Fibroblast of the conjunctiva (primary cell): ENCODE measurements at regions not wholly inside any gene's neighbourhood (a gene's known extent, or its start where the extent isn't known, plus 50 kb on each side); places are given as distances from the start of the nearest gene placed in this dataset.
"Not testable (repeated sequence)": the region's sequence is repeated elsewhere in the genome, so short reads cannot be mapped to it uniquely, and the experiment has no call there.

Experiments used
- DNase-seq: peaks from one replicate; pipeline ENCODE4 v3.0.0-alpha.2; 2010; ENCODE audit warnings: low read depth

DNA sequence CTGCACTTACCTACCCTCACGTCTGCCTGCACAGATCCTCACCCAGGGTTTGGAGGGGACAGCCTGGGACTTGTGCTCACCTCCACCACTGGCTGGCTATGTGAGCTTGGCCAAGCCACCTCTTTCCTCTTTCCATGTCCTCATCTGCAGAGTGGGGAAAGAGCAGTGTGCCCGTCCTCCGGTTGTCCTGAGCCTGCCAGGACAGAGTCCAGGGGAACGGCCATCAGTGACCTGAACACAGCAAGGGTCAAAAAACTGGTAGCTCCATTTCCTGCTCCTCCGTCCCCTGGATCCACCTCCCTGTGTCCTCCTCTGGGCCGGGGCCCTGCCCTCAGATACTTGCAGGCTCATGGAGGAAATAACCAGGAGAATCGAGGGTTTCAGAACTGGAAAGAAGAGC lies 187.7 kb downstream of the OLFM1 start:
- DNase-seq = no peak

DNA sequence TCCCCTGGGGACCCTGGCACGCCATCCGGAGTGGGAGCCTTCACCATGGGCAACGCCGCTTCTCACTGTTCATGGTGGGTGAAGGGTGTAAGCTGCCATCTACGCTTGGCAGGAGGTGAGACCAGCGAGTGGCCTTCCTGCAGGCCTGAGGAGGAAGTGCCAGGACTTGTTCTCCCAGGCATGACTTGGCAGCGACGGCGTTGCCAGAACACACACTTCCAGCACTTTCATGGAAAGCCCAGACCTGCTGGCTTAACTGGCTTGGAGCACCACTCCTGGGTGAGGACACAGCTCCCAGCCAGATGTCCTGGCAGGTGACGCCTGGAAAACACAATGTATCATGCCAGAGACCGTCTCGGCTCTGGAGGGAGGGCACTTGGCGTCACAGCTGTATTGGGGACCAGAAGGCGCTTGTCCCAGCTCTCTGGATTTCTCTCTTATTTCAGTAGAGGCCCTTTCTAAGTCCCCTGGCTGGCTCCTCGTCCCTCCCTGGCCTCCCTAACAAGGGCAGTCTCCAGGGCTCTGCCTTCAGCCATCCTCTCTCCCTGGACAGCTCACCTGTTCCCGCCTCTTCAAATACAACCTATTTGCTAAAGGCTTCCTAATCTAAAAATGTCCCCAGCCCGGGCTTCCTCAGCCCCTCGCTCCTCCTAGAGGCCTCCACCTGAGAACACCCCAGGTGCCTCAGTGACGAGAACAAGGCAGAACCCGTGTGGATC lies 188.3 kb downstream of the OLFM1 start:
- DNase-seq = no peak

GRCh38 chr9:135277219-135278201 lies 190.0 kb downstream of the OLFM1 start:
- no peak for DNase-seq

GRCh38 chr9:135278586-135278985 lies 191.1 kb downstream of the OLFM1 start:
- DNase-seq = no peak

DNA sequence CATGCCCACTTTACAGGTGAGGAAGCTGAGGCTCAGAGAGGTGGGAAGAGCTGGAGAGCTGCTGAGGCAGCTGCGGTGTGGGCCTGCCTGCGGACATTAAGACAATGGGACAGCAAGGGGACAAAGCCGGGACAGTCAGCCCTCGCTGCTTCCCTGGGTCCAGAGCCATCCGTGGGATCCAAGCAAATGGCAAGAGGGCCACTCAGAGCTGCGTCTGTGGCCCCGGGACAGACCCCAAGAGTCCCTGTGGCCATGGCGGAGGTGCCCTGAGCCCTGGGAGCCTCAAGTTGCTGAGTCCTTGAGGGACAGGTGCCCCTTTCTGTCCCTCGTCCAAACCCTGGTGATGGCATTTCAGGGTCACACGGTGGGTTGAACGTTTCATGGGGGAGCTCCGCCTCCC lies 191.9 kb downstream of the OLFM1 start:
- DNase-seq = no peak

- DNase-seq = no peak
Observed at GRCh38 chr9:135279834-135280393, 192.4 kb downstream of the OLFM1 start.

DNA sequence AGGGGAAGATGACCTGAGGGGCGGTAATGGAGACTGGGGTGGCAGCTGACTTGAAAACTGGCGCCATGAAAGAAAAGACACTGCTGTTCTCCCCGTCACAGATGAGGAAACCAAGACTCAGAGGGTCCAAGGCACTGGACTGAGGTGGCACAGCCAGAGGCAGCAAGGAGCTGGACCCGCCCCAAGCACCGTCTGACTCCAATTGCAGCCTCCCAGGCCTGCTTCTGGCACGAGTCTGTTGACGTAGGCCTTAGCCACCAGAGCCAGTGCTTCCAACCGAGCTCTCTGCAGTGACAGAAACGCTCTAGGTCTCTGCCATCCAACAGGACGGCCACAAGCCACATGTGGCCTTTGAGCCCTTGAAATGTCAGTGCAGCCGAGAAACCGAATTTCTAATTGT lies 193.2 kb downstream of the OLFM1 start:
- DNase-seq = no peak

- DNase-seq = no peak
Observed at GRCh38 chr9:135281151-135281550, 193.7 kb downstream of the OLFM1 start.

GRCh38 chr9:135281791-135282737 lies 194.6 kb downstream of the OLFM1 start:
- DNase-seq = no peak

- DNase-seq = no peak
Observed at GRCh38 chr9:135282808-135283207, 195.3 kb downstream of the OLFM1 start.

- DNase-seq = no peak
Observed at GRCh38 chr9:135283671-135284070, 195.9 kb upstream of the PPP1R26 start.

DNA sequence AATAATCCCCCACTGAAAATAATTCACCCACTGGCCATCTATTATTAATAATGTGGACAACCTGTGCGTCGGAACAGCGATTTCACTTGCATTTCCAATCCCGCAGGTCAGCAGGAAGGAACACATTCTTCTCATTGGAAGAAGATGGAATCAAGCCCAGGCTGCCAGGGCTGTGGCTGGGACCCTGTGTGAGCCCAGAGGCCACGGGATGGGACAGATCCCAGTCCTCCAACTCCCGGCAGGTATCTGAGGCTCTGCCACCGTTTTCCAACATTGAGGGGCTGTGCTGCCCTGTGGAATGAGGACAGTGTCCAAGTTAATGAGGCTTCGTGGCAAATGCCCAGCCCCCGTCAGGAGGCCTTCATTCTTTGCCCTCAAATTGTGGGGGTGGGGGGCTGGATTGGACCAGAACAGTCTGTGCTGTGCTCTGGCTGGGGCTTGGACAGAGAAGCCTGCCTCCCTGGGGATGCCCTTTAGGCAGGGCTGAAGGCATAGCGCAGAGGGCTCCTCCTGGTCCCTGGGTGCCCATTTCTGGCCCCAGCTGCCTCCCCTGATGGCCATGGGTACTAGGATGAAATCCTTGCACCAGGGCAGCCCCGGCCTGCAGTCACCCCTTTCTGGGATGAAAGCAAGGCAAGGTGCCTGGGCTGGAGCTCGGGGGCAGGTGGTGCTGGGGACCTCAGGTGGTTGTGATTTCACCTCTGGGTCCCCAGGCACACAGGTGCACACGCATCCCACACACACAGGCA lies 195.0 kb upstream of the PPP1R26 start:
- DNase-seq = no peak

- DNase-seq = not testable (repeated sequence)
Observed at GRCh38 chr9:135286187-135286925, 193.2 kb upstream of the PPP1R26 start.

DNA sequence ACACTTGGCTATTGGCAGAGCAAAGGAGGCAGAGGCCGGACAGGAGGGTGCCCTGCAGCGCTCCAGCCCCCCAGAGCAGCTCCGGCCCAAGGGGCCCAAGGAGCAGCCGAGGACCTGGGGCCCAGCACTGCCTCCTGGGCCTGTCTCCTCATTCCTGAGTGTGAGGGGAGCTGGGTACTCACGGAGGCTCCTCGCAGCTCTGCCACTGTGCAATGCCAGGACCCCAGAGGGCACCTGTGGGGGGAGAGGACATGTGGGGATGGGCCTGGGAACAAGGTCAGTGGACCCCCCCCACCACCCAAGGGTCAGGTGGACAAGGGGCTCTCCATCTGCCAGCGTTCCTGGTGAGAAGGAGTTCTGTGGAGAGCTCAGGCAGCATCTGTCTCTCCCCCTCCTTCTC lies 192.6 kb upstream of the PPP1R26 start:
- DNase-seq = no peak

GRCh38 chr9:135287627-135288026 lies 192.0 kb upstream of the PPP1R26 start:
- DNase-seq = no peak

- DNase-seq = no peak
Observed at GRCh38 chr9:135288054-135288453, 191.5 kb upstream of the PPP1R26 start.

DNA sequence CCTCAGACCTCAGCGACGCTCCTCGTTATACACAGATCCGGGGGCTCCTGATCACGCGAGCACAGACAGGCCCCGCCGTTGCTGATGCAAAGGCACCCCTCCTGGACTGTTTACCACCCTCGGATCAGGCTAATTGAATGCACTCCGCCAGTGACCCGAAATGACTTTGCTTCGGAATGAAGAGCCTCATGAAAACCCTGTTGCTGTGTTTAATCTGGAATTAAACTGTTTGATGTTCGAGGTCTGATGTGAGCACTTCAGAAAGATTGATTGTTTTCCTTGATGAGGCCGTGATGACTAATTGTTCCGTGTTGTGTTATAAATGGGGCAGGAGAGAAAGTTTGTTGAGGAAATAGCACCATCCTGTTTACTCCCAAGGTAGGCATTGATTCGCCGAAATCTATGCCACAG lies 190.5 kb upstream of the PPP1R26 start:
- DNase-seq = no peak

DNA sequence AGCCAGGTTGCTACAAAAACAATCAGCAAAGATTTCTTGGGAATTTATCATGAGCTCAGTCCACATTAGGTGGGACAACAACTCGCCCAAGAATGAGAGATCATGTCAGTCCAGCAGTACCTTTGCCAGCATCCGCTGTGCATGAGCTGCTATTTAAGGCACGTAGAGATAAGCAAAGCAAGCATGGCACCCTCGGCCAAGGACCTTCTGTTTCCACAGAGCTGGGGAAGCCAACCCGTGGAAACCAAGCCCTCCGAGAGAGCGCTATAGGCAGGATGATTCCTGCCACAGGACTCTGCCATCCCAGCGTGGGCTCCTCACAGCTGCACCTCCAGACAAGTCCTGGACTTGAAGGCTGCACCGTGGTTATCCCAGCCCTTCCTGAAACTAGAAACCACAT lies 189.5 kb upstream of the PPP1R26 start:
- DNase-seq = no peak

DNA sequence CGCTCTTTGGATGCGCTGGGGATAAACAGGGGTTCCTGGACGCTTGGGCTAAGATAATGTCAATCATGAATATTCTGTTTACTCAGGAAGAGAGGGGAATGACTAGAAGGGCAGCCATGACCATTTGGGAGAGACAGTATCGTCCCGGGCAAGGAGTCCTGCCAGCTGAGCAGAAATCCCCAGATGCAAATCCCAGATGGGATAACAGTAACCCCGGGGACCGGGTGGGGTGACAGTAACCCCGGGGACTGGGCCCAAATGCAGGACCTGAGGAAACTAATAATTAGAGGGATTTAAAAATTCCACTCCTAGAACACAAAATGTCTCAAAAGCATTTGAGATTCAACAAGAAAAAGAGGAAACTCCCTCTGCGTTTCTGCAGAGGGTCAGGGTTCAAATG lies 189.0 kb upstream of the PPP1R26 start:
- no peak for DNase-seq

DNA sequence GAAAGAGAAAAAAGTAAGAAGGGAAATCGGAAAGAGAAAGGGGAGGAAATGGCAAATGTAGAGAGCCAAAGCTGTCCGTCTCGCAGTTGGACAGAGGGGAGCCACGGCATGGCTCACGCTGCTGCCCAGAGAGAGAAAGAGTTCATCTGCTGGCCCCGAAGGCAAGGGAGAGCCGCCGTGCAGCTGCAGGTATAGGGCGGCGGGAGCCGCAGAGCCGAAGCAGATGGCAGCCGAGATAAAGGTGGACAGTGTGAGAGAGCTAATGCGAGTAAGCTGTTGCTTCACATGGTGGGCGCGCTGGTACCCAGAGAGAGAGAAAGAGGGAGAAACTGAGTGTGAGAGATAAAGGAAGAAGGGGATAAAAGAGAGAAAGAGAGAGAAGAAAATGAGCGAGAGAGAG lies 188.4 kb upstream of the PPP1R26 start:
- no peak for DNase-seq
